ENCODE measurements at regions not wholly inside any gene's neighbourhood (a gene's known extent, or its start where the extent isn't known, plus 50 kb on each side); places are given as distances from the start of the nearest gene placed in this dataset.

DNA sequence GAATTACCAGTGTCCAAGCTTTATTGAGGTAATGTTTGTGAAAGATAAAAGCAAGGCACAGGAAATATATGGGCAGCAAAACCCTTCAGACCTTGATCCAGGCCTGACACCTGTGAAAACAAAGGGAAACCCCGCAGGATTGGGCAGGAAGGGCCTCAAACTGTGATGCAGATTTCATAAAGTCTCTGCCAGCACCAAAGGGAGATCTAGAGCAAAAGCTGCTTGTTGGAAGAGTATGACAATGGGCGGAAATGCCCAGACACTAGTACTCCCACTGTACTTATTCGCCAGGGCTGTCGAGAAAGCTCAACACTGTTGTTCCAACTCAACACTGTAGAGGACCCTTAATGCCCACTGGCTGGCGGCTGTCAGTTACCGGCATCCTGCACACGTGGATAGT, 207.9 kb downstream of the CD47 start:
- Mint-ChIP-seq H3K4me3 (ENCODE audit: unreplicated experiment) (no peak overlapping the region), H3K36me3 (ENCODE audit: insufficient read depth, unreplicated experiment) (no peaks in the 10 kb centered on the region), H3K27ac (ENCODE audit: low read depth, unreplicated experiment) (no peak overlapping the region), H3K27me3 (ENCODE audit: insufficient read depth, unreplicated experiment) (no peaks in the 10 kb centered on the region), H3K4me1 (ENCODE audit: insufficient read depth, unreplicated experiment) (no peaks in the 10 kb centered on the region), H3K9me3 (ENCODE audit: unreplicated experiment) (no peaks in the 10 kb centered on the region)
- ChIA-PET POLR2A (no interaction called here), CTCF (interaction anchor here (1.8 kb wide), 1 partner anchor 8 kb away, joined by 6 read pairs; no protein-coding TSS in a partner anchor)
- no peak for DNase-seq (ENCODE audit: unreplicated experiment)
- TF ChIP-seq, protein P1, sequence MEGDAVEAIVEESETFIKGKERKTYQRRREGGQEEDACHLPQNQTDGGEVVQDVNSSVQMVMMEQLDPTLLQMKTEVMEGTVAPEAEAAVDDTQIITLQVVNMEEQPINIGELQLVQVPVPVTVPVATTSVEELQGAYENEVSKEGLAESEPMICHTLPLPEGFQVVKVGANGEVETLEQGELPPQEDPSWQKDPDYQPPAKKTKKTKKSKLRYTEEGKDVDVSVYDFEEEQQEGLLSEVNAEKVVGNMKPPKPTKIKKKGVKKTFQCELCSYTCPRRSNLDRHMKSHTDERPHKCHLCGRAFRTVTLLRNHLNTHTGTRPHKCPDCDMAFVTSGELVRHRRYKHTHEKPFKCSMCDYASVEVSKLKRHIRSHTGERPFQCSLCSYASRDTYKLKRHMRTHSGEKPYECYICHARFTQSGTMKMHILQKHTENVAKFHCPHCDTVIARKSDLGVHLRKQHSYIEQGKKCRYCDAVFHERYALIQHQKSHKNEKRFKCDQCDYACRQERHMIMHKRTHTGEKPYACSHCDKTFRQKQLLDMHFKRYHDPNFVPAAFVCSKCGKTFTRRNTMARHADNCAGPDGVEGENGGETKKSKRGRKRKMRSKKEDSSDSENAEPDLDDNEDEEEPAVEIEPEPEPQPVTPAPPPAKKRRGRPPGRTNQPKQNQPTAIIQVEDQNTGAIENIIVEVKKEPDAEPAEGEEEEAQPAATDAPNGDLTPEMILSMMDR (IDR thresholded peaks at IDR 0.05; ENCODE audit: unreplicated experiment): no peak
- BruUV-seq (replicated peaks): no TSS peak
- intact Hi-C loops (cut with micrococcal nuclease): no loop called here

DNA sequence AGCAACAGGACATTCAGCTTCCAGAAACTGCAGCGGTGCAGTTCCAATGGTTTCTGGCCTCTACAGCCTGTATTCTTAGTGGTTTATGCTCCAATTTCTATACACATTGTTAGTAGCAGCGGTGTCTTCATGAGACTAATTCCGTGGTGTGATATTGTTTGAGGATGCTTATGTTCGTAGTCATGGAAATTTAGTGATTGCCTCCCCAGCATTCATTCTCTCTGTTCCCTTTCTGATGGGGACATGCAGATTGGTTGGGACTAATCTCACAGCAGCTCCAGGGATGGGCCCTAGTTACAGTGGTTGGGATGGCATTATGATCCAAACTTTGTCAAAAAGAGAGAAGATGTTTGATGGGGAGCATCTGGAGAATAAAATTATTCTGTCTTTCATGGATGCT, 208.6 kb downstream of the CD47 start:
- DNase-seq (ENCODE audit: unreplicated experiment): no peak
- TF ChIP-seq, protein P1 (IDR thresholded peaks at IDR 0.05; ENCODE audit: unreplicated experiment): no peak
- no peaks in the 10 kb centered on the region for H3K9me3 Mint-ChIP-seq (ENCODE audit: unreplicated experiment)
- H3K27ac Mint-ChIP-seq (ENCODE audit: low read depth, unreplicated experiment): no peak overlapping the region
- ChIA-PET POLR2A (no interaction called here), CTCF (interaction anchor here (1.8 kb wide), 1 partner anchor 9 kb away, joined by 6 read pairs; no protein-coding TSS in a partner anchor)
- H3K4me1 Mint-ChIP-seq (ENCODE audit: insufficient read depth, unreplicated experiment): no peaks in the 10 kb centered on the region
- no peaks in the 10 kb centered on the region for H3K27me3 Mint-ChIP-seq (ENCODE audit: insufficient read depth, unreplicated experiment)
- intact Hi-C loops (cut with micrococcal nuclease): no loop called here
- no peaks in the 10 kb centered on the region for H3K36me3 Mint-ChIP-seq (ENCODE audit: insufficient read depth, unreplicated experiment)
- no TSS peak for BruUV-seq (replicated peaks)
- no peak overlapping the region for H3K4me3 Mint-ChIP-seq (ENCODE audit: unreplicated experiment)

DNA sequence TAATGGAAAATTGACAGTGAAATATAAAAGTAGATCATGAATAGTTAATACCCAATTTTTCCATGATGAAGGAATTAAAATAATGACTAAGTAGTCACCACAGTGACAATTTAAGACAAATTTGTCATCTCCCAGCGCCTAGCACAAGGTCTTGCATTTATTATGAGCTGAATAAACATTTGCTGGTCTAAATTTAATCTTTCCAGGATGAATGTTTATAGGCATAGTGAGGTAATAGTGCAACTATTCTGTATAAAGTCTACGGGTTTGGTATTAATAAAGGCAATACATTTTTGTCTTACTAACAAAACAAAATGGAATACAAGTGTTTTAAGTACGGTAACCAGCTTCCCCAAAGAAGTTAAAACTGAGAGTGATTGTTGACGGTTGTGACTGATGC, 209.3 kb downstream of the CD47 start:
- intact Hi-C loops (cut with micrococcal nuclease): no loop called here
- Mint-ChIP-seq H3K27me3 (ENCODE audit: insufficient read depth, unreplicated experiment) (no peaks in the 10 kb centered on the region), H3K4me3 (ENCODE audit: unreplicated experiment) (no peak overlapping the region), H3K36me3 (ENCODE audit: insufficient read depth, unreplicated experiment) (no peaks in the 10 kb centered on the region), H3K27ac (ENCODE audit: low read depth, unreplicated experiment) (no peak overlapping the region), H3K9me3 (ENCODE audit: unreplicated experiment) (no peaks in the 10 kb centered on the region), H3K4me1 (ENCODE audit: insufficient read depth, unreplicated experiment) (no peaks in the 10 kb centered on the region)
- no peak for DNase-seq (ENCODE audit: unreplicated experiment)
- ChIA-PET CTCF (interaction anchor here (1.8 kb wide), 1 partner anchor 10 kb away, joined by 6 read pairs; no protein-coding TSS in a partner anchor), POLR2A (no interaction called here)
- TF ChIP-seq, protein P1 (IDR thresholded peaks at IDR 0.05; ENCODE audit: unreplicated experiment): no peak
- no TSS peak for BruUV-seq (replicated peaks)

DNA sequence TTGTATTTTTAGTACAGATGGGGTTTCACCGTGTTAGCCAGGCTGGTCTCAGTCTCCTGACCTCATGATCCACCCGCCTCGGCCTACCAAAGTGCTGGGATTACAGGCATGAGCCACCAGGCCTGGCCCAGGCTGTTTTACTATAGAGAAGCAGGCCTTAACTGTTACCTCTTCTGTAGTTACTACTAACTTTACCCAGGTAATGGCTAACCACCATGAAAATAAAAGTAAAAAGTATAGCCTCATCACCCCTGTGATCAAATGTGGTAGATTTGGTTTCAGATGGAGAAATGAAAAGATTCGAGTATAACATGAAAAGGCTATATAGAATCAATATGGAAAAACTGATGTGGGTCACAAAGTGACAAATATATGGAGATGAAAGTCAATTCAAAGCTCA, 210.1 kb downstream of the CD47 start:
- no TSS peak for BruUV-seq (replicated peaks)
- Mint-ChIP-seq H3K4me3 (ENCODE audit: unreplicated experiment) (no peak overlapping the region), H3K4me1 (ENCODE audit: insufficient read depth, unreplicated experiment) (no peaks in the 10 kb centered on the region), H3K36me3 (ENCODE audit: insufficient read depth, unreplicated experiment) (no peaks in the 10 kb centered on the region), H3K27me3 (ENCODE audit: insufficient read depth, unreplicated experiment) (no peaks in the 10 kb centered on the region), H3K9me3 (ENCODE audit: unreplicated experiment) (no peaks in the 10 kb centered on the region), H3K27ac (ENCODE audit: low read depth, unreplicated experiment) (no peak overlapping the region)
- ChIA-PET POLR2A (no interaction called here), CTCF (interaction anchor here (0.6 to 0.9 kb wide), 2 partner anchors 22 to 40 kb away, joined by 3 read pairs; no protein-coding TSS in a partner anchor)
- DNase-seq (ENCODE audit: unreplicated experiment): no peak
- intact Hi-C loops (cut with micrococcal nuclease): no loop called here
- TF ChIP-seq, protein P1 (IDR thresholded peaks at IDR 0.05; ENCODE audit: unreplicated experiment): no peak

Measured in MCF 10A (cell line).